GM19468 (cell line): ENCODE measurements at regions not wholly inside any gene's neighbourhood (a gene's known extent, or its start where the extent isn't known, plus 50 kb on each side); places are given as distances from the start of the nearest gene placed in this dataset.

Experiments
- ATAC-seq: cut with Tn5 transposase; IDR thresholded peaks from one replicate; pipeline ENCODE4 v1.9.1; 2021; ENCODE audit warnings: mild to moderate bottlenecking, moderate library complexity, moderate number of reproducible peaks; ENCODE audit not compliant: unreplicated experiment; ENCODE audit errors: extremely low read depth

- no peak for ATAC-seq
Measured at GRCh38 chr2:16869711-16870110, 204.1 kb upstream of the CYRIA start.

- no peak for ATAC-seq
Measured at GRCh38 chr2:16862471-16862870, 196.8 kb upstream of the CYRIA start.

- ATAC-seq = no peak
Measured at GRCh38 chr2:16861530-16861929, 195.9 kb upstream of the CYRIA start.

GRCh38 chr2:16861111-16861510 lies 195.5 kb upstream of the CYRIA start:
- ATAC-seq = no peak

GRCh38 chr2:16860627-16861026 lies 195.0 kb upstream of the CYRIA start:
- ATAC-seq = no peak

- ATAC-seq = no peak
Measured at GRCh38 chr2:16855183-16855582, 189.5 kb upstream of the CYRIA start.

GRCh38 chr2:16853088-16853487 lies 187.5 kb upstream of the CYRIA start:
- ATAC-seq = no peak

- no peak for ATAC-seq
Measured at GRCh38 chr2:16852651-16853050, 187.0 kb upstream of the CYRIA start.

- ATAC-seq = no peak
Measured at GRCh38 chr2:16851126-16851525, 185.5 kb upstream of the CYRIA start.

- no peak for ATAC-seq
Measured at GRCh38 chr2:16840496-16841172, 175.0 kb upstream of the CYRIA start.

- no peak for ATAC-seq
Measured at GRCh38 chr2:16832910-16833309, 167.3 kb upstream of the CYRIA start.

GRCh38 chr2:16828828-16829160 lies 163.2 kb upstream of the CYRIA start:
- no peak for ATAC-seq

- no peak for ATAC-seq
Measured at GRCh38 chr2:16828044-16828827, 162.6 kb upstream of the CYRIA start.

GRCh38 chr2:16824472-16824871 lies 158.8 kb upstream of the CYRIA start:
- ATAC-seq = no peak

GRCh38 chr2:16821692-16822091 lies 156.1 kb upstream of the CYRIA start:
- ATAC-seq = no peak

- no peak for ATAC-seq
Measured at GRCh38 chr2:16818203-16818556, 152.5 kb upstream of the CYRIA start.

- no peak for ATAC-seq
Measured at GRCh38 chr2:16817305-16818202, 151.9 kb upstream of the CYRIA start.

GRCh38 chr2:16816522-16816921 lies 150.9 kb upstream of the CYRIA start:
- ATAC-seq = no peak

GRCh38 chr2:16816016-16816415 lies 150.4 kb upstream of the CYRIA start:
- ATAC-seq = no peak

GRCh38 chr2:16813593-16813992 lies 148.0 kb upstream of the CYRIA start:
- no peak for ATAC-seq

- ATAC-seq = no peak
Measured at GRCh38 chr2:16798472-16798871, 132.8 kb upstream of the CYRIA start.
